ENCODE measurements at regions not wholly inside any gene's neighbourhood (a gene's known extent, or its start where the extent isn't known, plus 50 kb on each side); places are given as distances from the start of the nearest gene placed in this dataset.

GRCh38 chr17:77371888-77372443, 231.2 kb downstream of the SEC14L1 start:
- TF ChIP-seq CTCF (IDR thresholded peaks at IDR 0.05; ENCODE audit: low read depth, low read length, poor library complexity, severe bottlenecking) (no peak), EZH2phosphoT487 (IDR thresholded peaks at IDR 0.05; ENCODE audit: borderline replicate concordance, low read length) (no peak)
